OCI-LY1 (cell line): ENCODE measurements at regions not wholly inside any gene's neighbourhood (a gene's known extent, or its start where the extent isn't known, plus 50 kb on each side); places are given as distances from the start of the nearest gene placed in this dataset.

Experiments
- EZH2 ChIP-seq: fragments of 200-600 bp; sonication (generic), shearing (Covaris generic); IDR thresholded peaks from 2 replicates; pipeline ENCODE4 v1.8.0; 2017; ENCODE audit warnings: borderline replicate concordance, mixed run types, mild to moderate bottlenecking, antibody characterized with exemption, low read length, moderate library complexity, mixed read lengths
- TF ChIP-seq, protein P1 (sequence below): fragments of 200-600 bp; sonication (generic), shearing (Covaris generic); IDR thresholded peaks from 2 replicates; pipeline ENCODE4 v1.5.1; 2017; ENCODE audit warnings: mild to moderate bottlenecking, antibody characterized with exemption, low read length, moderate library complexity, mixed read lengths

DNA sequence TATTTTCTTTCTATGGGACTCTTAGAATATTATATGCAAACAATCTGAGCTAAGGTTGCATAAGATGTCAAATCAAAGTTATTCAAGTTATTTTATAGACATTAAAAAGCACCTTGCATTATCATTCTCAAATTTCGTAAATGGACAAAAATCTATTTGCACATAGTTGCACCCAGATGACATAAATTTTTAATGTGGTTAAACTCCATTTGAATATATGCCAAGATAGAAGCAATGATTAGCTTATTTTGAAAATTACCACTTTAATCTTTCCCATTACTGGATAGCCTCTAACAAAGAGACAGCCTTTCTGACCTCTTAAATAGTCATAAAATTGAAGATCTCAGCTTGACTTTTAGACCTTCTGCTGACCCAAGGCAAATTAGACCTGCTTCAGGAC is 386.8 kb downstream of the RAPGEF2 start:
- no peak for TF ChIP-seq EZH2
- TF ChIP-seq, protein P1, sequence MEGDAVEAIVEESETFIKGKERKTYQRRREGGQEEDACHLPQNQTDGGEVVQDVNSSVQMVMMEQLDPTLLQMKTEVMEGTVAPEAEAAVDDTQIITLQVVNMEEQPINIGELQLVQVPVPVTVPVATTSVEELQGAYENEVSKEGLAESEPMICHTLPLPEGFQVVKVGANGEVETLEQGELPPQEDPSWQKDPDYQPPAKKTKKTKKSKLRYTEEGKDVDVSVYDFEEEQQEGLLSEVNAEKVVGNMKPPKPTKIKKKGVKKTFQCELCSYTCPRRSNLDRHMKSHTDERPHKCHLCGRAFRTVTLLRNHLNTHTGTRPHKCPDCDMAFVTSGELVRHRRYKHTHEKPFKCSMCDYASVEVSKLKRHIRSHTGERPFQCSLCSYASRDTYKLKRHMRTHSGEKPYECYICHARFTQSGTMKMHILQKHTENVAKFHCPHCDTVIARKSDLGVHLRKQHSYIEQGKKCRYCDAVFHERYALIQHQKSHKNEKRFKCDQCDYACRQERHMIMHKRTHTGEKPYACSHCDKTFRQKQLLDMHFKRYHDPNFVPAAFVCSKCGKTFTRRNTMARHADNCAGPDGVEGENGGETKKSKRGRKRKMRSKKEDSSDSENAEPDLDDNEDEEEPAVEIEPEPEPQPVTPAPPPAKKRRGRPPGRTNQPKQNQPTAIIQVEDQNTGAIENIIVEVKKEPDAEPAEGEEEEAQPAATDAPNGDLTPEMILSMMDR = no peak
